OCI-LY3 (cell line): ENCODE measurements at regions not wholly inside any gene's neighbourhood (a gene's known extent, or its start where the extent isn't known, plus 50 kb on each side); places are given as distances from the start of the nearest gene placed in this dataset.
"Not testable (repeated sequence)": the region's sequence is repeated elsewhere in the genome, so short reads cannot be mapped to it uniquely, and the experiment has no call there.

Experiments used
- CTCF ChIP-seq: fragments of 200-600, 300-600 bp; sonication (generic); IDR thresholded peaks from 2 replicates; pipeline ENCODE4 v1.5.1; 2014; ENCODE audit warnings: antibody characterized with exemption, low read length, low read depth
- EZH2phosphoT487 ChIP-seq: fragments of 200-600 bp; shearing (Covaris generic); IDR thresholded peaks from 2 replicates; pipeline ENCODE4 v1.6.1; 2018; ENCODE audit warnings: antibody characterized with exemption, mixed run types, low read depth

- not testable (repeated sequence) for TF ChIP-seq CTCF, EZH2phosphoT487
Measured at GRCh38 chr14:105620178-105620864, 93.9 kb downstream of the TMEM121 start.
